ENCODE measurements at regions not wholly inside any gene's neighbourhood (a gene's known extent, or its start where the extent isn't known, plus 50 kb on each side); places are given as distances from the start of the nearest gene placed in this dataset.

GRCh38 chr5:12023614-12024241 is 119.5 kb upstream of the CTNND2 start:
- Mint-ChIP-seq H3K4me1 (ENCODE audit: unreplicated experiment) (no peaks in the 10 kb centered on the region), H3K36me3 (ENCODE audit: low read depth, unreplicated experiment) (no peaks in the 10 kb centered on the region), H3K4me3 (ENCODE audit: unreplicated experiment) (no peak overlapping the region), H3K27me3 (ENCODE audit: unreplicated experiment) (no peaks in the 10 kb centered on the region), H3K27ac (ENCODE audit: unreplicated experiment) (no peak overlapping the region), H3K9me3 (ENCODE audit: unreplicated experiment) (no peaks in the 10 kb centered on the region)
- peak; percentile 82 for TF ChIP-seq CTCF (IDR thresholded peaks at IDR 0.05; ENCODE audit: unreplicated experiment)
- DNase-seq (ENCODE audit: low spot score), result peak; percentile 40

GRCh38 chr5:12022444-12022843 is 118.2 kb upstream of the CTNND2 start:
- TF ChIP-seq CTCF (IDR thresholded peaks at IDR 0.05; ENCODE audit: unreplicated experiment), result no peak
- Mint-ChIP-seq H3K27me3 (ENCODE audit: unreplicated experiment) (no peaks in the 10 kb centered on the region), H3K27ac (ENCODE audit: unreplicated experiment) (no peak overlapping the region), H3K4me3 (ENCODE audit: unreplicated experiment) (no peak overlapping the region), H3K4me1 (ENCODE audit: unreplicated experiment) (no peaks in the 10 kb centered on the region), H3K36me3 (ENCODE audit: low read depth, unreplicated experiment) (no peaks in the 10 kb centered on the region), H3K9me3 (ENCODE audit: unreplicated experiment) (no peaks in the 10 kb centered on the region)
- DNase-seq (ENCODE audit: low spot score), result no peak

- DNase-seq (ENCODE audit: low spot score), result no peak
- Mint-ChIP-seq H3K36me3 (ENCODE audit: low read depth, unreplicated experiment) (no peaks in the 10 kb centered on the region), H3K4me1 (ENCODE audit: unreplicated experiment) (no peaks in the 10 kb centered on the region), H3K9me3 (ENCODE audit: unreplicated experiment) (no peaks in the 10 kb centered on the region), H3K4me3 (ENCODE audit: unreplicated experiment) (no peak overlapping the region), H3K27me3 (ENCODE audit: unreplicated experiment) (no peaks in the 10 kb centered on the region), H3K27ac (ENCODE audit: unreplicated experiment) (no peak overlapping the region)
- no peak for TF ChIP-seq CTCF (IDR thresholded peaks at IDR 0.05; ENCODE audit: unreplicated experiment)
These were observed 115.1 kb upstream of the CTNND2 start for GRCh38 chr5:12019306-12019705.

- no peak for DNase-seq (ENCODE audit: low spot score)
- no peaks in the 10 kb centered on the region for H3K9me3 Mint-ChIP-seq (ENCODE audit: unreplicated experiment)
These were observed 112.8 kb upstream of the CTNND2 start for GRCh38 chr5:12017007-12017406.

More at GRCh38 chr5:12017007-12017406, 112.8 kb upstream of the CTNND2 start:
- H3K36me3 Mint-ChIP-seq (ENCODE audit: low read depth, unreplicated experiment), result no peaks in the 10 kb centered on the region
- H3K4me1 Mint-ChIP-seq (ENCODE audit: unreplicated experiment), result no peaks in the 10 kb centered on the region
- no peaks in the 10 kb centered on the region for H3K27me3 Mint-ChIP-seq (ENCODE audit: unreplicated experiment)
- H3K27ac Mint-ChIP-seq (ENCODE audit: unreplicated experiment), result no peak overlapping the region
- TF ChIP-seq CTCF (IDR thresholded peaks at IDR 0.05; ENCODE audit: unreplicated experiment), result no peak
- H3K4me3 Mint-ChIP-seq (ENCODE audit: unreplicated experiment), result no peak overlapping the region
